GM21367 (cell line): ENCODE measurements at regions not wholly inside any gene's neighbourhood (a gene's known extent, or its start where the extent isn't known, plus 50 kb on each side); places are given as distances from the start of the nearest gene placed in this dataset.
"Not testable (repeated sequence)": the region's sequence is repeated elsewhere in the genome, so short reads cannot be mapped to it uniquely, and the experiment has no call there.

Experiments used
- ATAC-seq: cut with Tn5 transposase; IDR thresholded peaks from one replicate; pipeline ENCODE4 v1.9.1; 2021; ENCODE audit not compliant: unreplicated experiment

- not testable (repeated sequence) for ATAC-seq
Measured at GRCh38 chr1:148279002-148279542, 127.0 kb upstream of the NBPF11 start.

GRCh38 chr1:148277865-148278279, 125.8 kb upstream of the NBPF11 start:
- ATAC-seq, result not testable (repeated sequence)

GRCh38 chr1:148267066-148267465, 115.0 kb upstream of the NBPF11 start:
- not testable (repeated sequence) for ATAC-seq

GRCh38 chr1:148264374-148265276, 112.5 kb upstream of the NBPF11 start:
- no peak for ATAC-seq

- ATAC-seq, result no peak
Measured at GRCh38 chr1:148263906-148264255, 111.8 kb upstream of the NBPF11 start.

- ATAC-seq, result no peak
Measured at GRCh38 chr1:148263128-148263905, 111.2 kb upstream of the NBPF11 start.

- ATAC-seq, result not testable (repeated sequence)
Measured at GRCh38 chr1:148261684-148262083, 109.6 kb upstream of the NBPF11 start.

GRCh38 chr1:148257886-148258285, 105.8 kb upstream of the NBPF11 start:
- ATAC-seq, result not testable (repeated sequence)

- not testable (repeated sequence) for ATAC-seq
Measured at GRCh38 chr1:148254611-148255429, 102.7 kb upstream of the NBPF11 start.

GRCh38 chr1:148253808-148254207, 101.7 kb upstream of the NBPF11 start:
- not testable (repeated sequence) for ATAC-seq

- not testable (repeated sequence) for ATAC-seq
Measured at GRCh38 chr1:148248798-148249197, 96.7 kb upstream of the NBPF11 start.

- not testable (repeated sequence) for ATAC-seq
Measured at GRCh38 chr1:148246258-148246861, 94.3 kb upstream of the NBPF11 start.

- ATAC-seq, result not testable (repeated sequence)
Measured at GRCh38 chr1:148245843-148246242, 93.8 kb upstream of the NBPF11 start.

- not testable (repeated sequence) for ATAC-seq
Measured at GRCh38 chr1:148245443-148245842, 93.4 kb upstream of the NBPF11 start.

GRCh38 chr1:148233250-148233649, 81.2 kb upstream of the NBPF11 start:
- ATAC-seq, result not testable (repeated sequence)

- ATAC-seq, result not testable (repeated sequence)
Measured at GRCh38 chr1:148228846-148229245, 76.8 kb upstream of the NBPF11 start.

- not testable (repeated sequence) for ATAC-seq
Measured at GRCh38 chr1:148222399-148223159, 70.5 kb upstream of the NBPF11 start.

- not testable (repeated sequence) for ATAC-seq
Measured at GRCh38 chr1:148221593-148221992, 69.5 kb upstream of the NBPF11 start.

- not testable (repeated sequence) for ATAC-seq
Measured at GRCh38 chr1:148219229-148219628, 67.1 kb upstream of the NBPF11 start.
